ENCODE measurements at regions not wholly inside any gene's neighbourhood (a gene's known extent, or its start where the extent isn't known, plus 50 kb on each side); places are given as distances from the start of the nearest gene placed in this dataset.

DNA sequence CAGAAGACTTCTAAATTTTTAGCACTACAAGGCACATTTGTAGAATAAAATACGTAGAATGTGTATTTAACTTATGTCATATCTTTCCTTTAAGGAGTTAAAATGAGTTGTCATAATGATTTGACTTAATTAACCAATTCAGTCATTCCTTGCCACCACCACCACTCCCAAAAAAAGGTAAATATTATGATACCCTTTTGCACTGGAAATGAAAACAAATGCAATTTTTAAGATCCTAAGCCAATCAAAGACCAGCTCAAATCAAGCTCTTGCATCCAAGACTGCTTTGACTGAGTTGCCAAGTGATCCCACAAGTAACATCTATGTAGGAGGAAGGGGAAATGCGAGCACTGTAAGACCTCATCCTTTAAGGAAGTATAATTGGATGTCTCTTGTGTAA is 426.6 kb upstream of the ATP11B start:
- Histone ChIP-seq H4K20me1 (replicated peaks; ENCODE audit: control insufficient read depth, extremely low read depth, insufficient read depth, low read length) (no peaks in the 10 kb centered on the region), H2AFZ (ENCODE audit: low read depth, low read length) (no peak overlapping the region), H3K4me1 (ENCODE audit: control insufficient read depth, extremely low read depth, insufficient read depth, low read length) (peaks cover 20% of the 10 kb centered on the region), H3K9ac (replicated peaks; ENCODE audit: extremely low read depth, insufficient read depth, low read length) (no peak overlapping the region), H3K27ac (ENCODE audit: insufficient read depth, low read depth, low read length) (no peak overlapping the region), H3K4me3 (replicated peaks in 1 of 3; ENCODE audit: insufficient read depth in 1 of 3, low read depth in 1 of 3, low read length in 3 of 3) (no peak overlapping the region), H3K36me3 (ENCODE audit: control insufficient read depth in 2 of 2, extremely low read depth in 1 of 2, insufficient read depth in 2 of 2, low read length in 2 of 2) (no peaks in the 10 kb centered on the region), H3K79me2 (ENCODE audit: control insufficient read depth, insufficient read depth, low read length) (no peaks in the 10 kb centered on the region), H3K9me3 (replicated peaks; ENCODE audit: control insufficient read depth, insufficient read depth, low read length) (no peaks in the 10 kb centered on the region), H3K9me1 (replicated peaks; ENCODE audit: control insufficient read depth, extremely low read depth, insufficient read depth, low read length) (no peaks in the 10 kb centered on the region), H3K4me2 (ENCODE audit: insufficient read depth, low read length) (no peak overlapping the region), H3K27me3 (ENCODE audit: control insufficient read depth in 2 of 2, insufficient read depth in 2 of 2, low read length in 2 of 2) (no peaks in the 10 kb centered on the region)
- DNase-seq (ENCODE audit: low read depth, low spot score) (peak; percentile 4), FAIRE-seq (no peak)
- ChIA-PET POLR2A (interaction anchor here (0.6 kb wide), 1 partner anchor 354 kb away, joined by 3 read pairs; no protein-coding TSS in a partner anchor), CTCF (no interaction called here)
- BruUV-seq (replicated peaks) = no TSS peak
- intact Hi-C loops (cut with micrococcal nuclease) = no loop called here
- TF ChIP-seq FOS (IDR thresholded peaks at IDR 0.05; ENCODE audit: borderline replicate concordance, insufficient read depth, low read length) (no peak), POLR2AphosphoS5 (IDR thresholded peaks at IDR 0.05; ENCODE audit: insufficient read depth, low read depth, low read length) (no peak), POLR2A (IDR thresholded peaks at IDR 0.05; ENCODE audit: low read depth, low read length) (no peak), GATA2 (IDR thresholded peaks at IDR 0.05; ENCODE audit: insufficient read depth, insufficient read length, low read depth, low read length) (no peak), MYC (IDR thresholded peaks at IDR 0.05; ENCODE audit: low read depth, low read length) (no peak), JUN (IDR thresholded peaks at IDR 0.05; ENCODE audit: borderline replicate concordance, insufficient read depth, insufficient read length, low read depth) (no peak)
- TF ChIP-seq, protein P1, sequence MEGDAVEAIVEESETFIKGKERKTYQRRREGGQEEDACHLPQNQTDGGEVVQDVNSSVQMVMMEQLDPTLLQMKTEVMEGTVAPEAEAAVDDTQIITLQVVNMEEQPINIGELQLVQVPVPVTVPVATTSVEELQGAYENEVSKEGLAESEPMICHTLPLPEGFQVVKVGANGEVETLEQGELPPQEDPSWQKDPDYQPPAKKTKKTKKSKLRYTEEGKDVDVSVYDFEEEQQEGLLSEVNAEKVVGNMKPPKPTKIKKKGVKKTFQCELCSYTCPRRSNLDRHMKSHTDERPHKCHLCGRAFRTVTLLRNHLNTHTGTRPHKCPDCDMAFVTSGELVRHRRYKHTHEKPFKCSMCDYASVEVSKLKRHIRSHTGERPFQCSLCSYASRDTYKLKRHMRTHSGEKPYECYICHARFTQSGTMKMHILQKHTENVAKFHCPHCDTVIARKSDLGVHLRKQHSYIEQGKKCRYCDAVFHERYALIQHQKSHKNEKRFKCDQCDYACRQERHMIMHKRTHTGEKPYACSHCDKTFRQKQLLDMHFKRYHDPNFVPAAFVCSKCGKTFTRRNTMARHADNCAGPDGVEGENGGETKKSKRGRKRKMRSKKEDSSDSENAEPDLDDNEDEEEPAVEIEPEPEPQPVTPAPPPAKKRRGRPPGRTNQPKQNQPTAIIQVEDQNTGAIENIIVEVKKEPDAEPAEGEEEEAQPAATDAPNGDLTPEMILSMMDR (IDR thresholded peaks at IDR 0.05; ENCODE audit: extremely low read depth in 1 of 2, insufficient read depth in 1 of 2, low read depth in 1 of 2, low read length in 2 of 2) = no peak
- dilution Hi-C loops (cut with MboI; ENCODE audit: extremely low pct_ligation_motif_present, low sequenced_read_pairs) = no loop called here

DNA sequence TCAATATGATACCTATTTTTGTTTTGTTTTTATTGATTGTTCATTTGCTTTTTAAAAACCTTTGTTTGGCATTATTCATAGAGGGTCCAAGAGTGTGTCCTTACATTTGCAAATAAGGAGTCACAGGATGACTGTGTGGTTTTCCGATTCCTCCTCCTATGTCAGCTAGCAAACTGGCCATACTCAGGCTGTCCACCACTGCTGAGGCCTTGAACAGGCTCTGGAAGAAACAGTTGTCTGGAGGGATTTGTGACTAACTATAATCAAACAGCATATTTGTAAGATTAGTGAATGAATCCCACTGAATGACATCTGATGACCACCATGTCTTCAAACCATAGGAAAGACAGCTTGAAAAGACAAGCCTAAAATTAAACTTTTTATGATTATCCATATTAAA is 423.4 kb upstream of the ATP11B start:
- dilution Hi-C loops (cut with MboI; ENCODE audit: extremely low pct_ligation_motif_present, low sequenced_read_pairs) (no loop called here), intact Hi-C loops (cut with micrococcal nuclease) (no loop called here)
- Histone ChIP-seq H3K4me3 (replicated peaks in 1 of 3; ENCODE audit: insufficient read depth in 1 of 3, low read depth in 1 of 3, low read length in 3 of 3) (no peak overlapping the region), H3K27me3 (ENCODE audit: control insufficient read depth in 2 of 2, insufficient read depth in 2 of 2, low read length in 2 of 2) (no peaks in the 10 kb centered on the region), H3K9me3 (replicated peaks; ENCODE audit: control insufficient read depth, insufficient read depth, low read length) (no peaks in the 10 kb centered on the region), H4K20me1 (replicated peaks; ENCODE audit: control insufficient read depth, extremely low read depth, insufficient read depth, low read length) (no peaks in the 10 kb centered on the region), H3K4me2 (ENCODE audit: insufficient read depth, low read length) (no peak overlapping the region), H3K9ac (replicated peaks; ENCODE audit: extremely low read depth, insufficient read depth, low read length) (no peak overlapping the region), H3K36me3 (ENCODE audit: control insufficient read depth in 2 of 2, extremely low read depth in 1 of 2, insufficient read depth in 2 of 2, low read length in 2 of 2) (no peaks in the 10 kb centered on the region), H3K27ac (ENCODE audit: insufficient read depth, low read depth, low read length) (no peak overlapping the region), H3K4me1 (ENCODE audit: control insufficient read depth, extremely low read depth, insufficient read depth, low read length) (peaks cover 12% of the 10 kb centered on the region), H3K9me1 (replicated peaks; ENCODE audit: control insufficient read depth, extremely low read depth, insufficient read depth, low read length) (no peaks in the 10 kb centered on the region), H3K79me2 (ENCODE audit: control insufficient read depth, insufficient read depth, low read length) (no peaks in the 10 kb centered on the region), H2AFZ (ENCODE audit: low read depth, low read length) (no peak overlapping the region)
- CTCF ChIA-PET = no interaction called here
- POLR2A ChIA-PET = no interaction called here
- no peak for DNase-seq (ENCODE audit: low read depth, low spot score)
- FAIRE-seq = no peak
- BruUV-seq (replicated peaks) = no TSS peak
- TF ChIP-seq, protein P1 (IDR thresholded peaks at IDR 0.05; ENCODE audit: extremely low read depth in 1 of 2, insufficient read depth in 1 of 2, low read depth in 1 of 2, low read length in 2 of 2) = no peak
- no peak for TF ChIP-seq FOS (IDR thresholded peaks at IDR 0.05; ENCODE audit: borderline replicate concordance, insufficient read depth, low read length)
- no peak for TF ChIP-seq GATA2 (IDR thresholded peaks at IDR 0.05; ENCODE audit: insufficient read depth, insufficient read length, low read depth, low read length)
- TF ChIP-seq MYC (IDR thresholded peaks at IDR 0.05; ENCODE audit: low read depth, low read length) = no peak
- no peak for TF ChIP-seq MAX (IDR thresholded peaks at IDR 0.05; ENCODE audit: insufficient read depth, insufficient read length)
- no peak for TF ChIP-seq JUN (IDR thresholded peaks at IDR 0.05; ENCODE audit: borderline replicate concordance, insufficient read depth, insufficient read length, low read depth)
- no peak for TF ChIP-seq EZH2 (IDR thresholded peaks at IDR 0.05; ENCODE audit: borderline replicate concordance, low read depth, low read length, severe bottlenecking)
- TF ChIP-seq POLR2A (IDR thresholded peaks at IDR 0.05; ENCODE audit: low read depth, low read length) = no peak
